IMR-90 (cell line): ENCODE measurements at regions not wholly inside any gene's neighbourhood (a gene's known extent, or its start where the extent isn't known, plus 50 kb on each side); places are given as distances from the start of the nearest gene placed in this dataset.

Experiments used
- ATAC-seq: fragments of 200-7000 bp; cut with Tn5 transposase; 2 replicates; pipeline ENCODE4 v1.9.1; 2020; ENCODE audit warnings: low read depth, mild to moderate bottlenecking, moderate library complexity
- BruUV-seq: library from RNA; stranded (reverse); fragments of 400-500 nt; replicated peaks from 2 replicates; lab custom pipeline; 2021; lab: Mats Ljungman, UMichigan
- CTCF ChIA-PET: fragments of 300-600 bp; formaldehyde crosslinking; extraction: SDS; loops from one replicate; lab custom pipeline; 2021; ENCODE audit warnings: antibody characterized with exemption; lab: Yijun Ruan, JAX
- POLR2A ChIA-PET: fragments of 300-600 bp; sonication (Branson Sonifier 250); formaldehyde crosslinking; loops from one replicate; lab custom pipeline; 2022; ENCODE audit warnings: antibody characterized with exemption; ENCODE audit not compliant: unreplicated experiment; lab: Charles Lee
- DNase-seq: peaks from one replicate; pipeline ENCODE4 v3.0.0; 2013
- H2AFZ ChIP-seq: replicated peaks from 2 replicates; pipeline ENCODE3; 2013; ENCODE audit warnings: low read length, mild to moderate bottlenecking; ENCODE audit not compliant: poor library complexity
- H2AK5ac ChIP-seq: 2 replicates; pipeline ENCODE4 v1.6.1; 2013; ENCODE audit warnings: low read depth, low read length, inconsistent platforms
- H2AK9ac ChIP-seq: replicated peaks from 2 replicates; pipeline ENCODE3; 2013; ENCODE audit warnings: mild to moderate bottlenecking, low read depth, low read length, moderate library complexity; ENCODE audit not compliant: poor library complexity
- H2BK120ac ChIP-seq: 2 replicates; pipeline ENCODE4 v1.6.1; 2013; ENCODE audit warnings: low read depth, low read length, inconsistent platforms
- H2BK15ac ChIP-seq: 3 replicates; pipeline ENCODE4 v1.6.1; 2013; ENCODE audit warnings: low read depth, low read length, inconsistent platforms
- H2BK20ac ChIP-seq: 2 replicates; pipeline ENCODE4 v1.6.1; 2013; ENCODE audit warnings: low read depth, mild to moderate bottlenecking, inconsistent platforms, low read length, moderate library complexity
- H2BK5ac ChIP-seq: 2 replicates; pipeline ENCODE4 v1.6.1; 2013; ENCODE audit warnings: mild to moderate bottlenecking, low read depth, low read length, inconsistent platforms; ENCODE audit not compliant: poor library complexity, severe bottlenecking
- H3K14ac ChIP-seq: replicated peaks from 2 replicates; pipeline ENCODE4 v1.6.1; 2013; ENCODE audit warnings: low read depth, low read length, inconsistent platforms
- H3K18ac ChIP-seq: 2 replicates; pipeline ENCODE4 v1.6.1; 2013; ENCODE audit warnings: low read depth, low read length, control low read depth
- H3K23ac ChIP-seq: 2 replicates; pipeline ENCODE4 v1.6.1; 2013; ENCODE audit warnings: low read depth, low read length, inconsistent platforms
- H3K27ac ChIP-seq: 2 replicates; pipeline ENCODE4 v1.5.1; 2013; ENCODE audit warnings: mild to moderate bottlenecking, control low read depth, low read length; ENCODE audit not compliant: insufficient read depth
- H3K27me3 ChIP-seq: 2 replicates; pipeline ENCODE4 v1.6.1; 2013; ENCODE audit warnings: low read length; ENCODE audit not compliant: control insufficient read depth, insufficient read depth
- H3K36me3 ChIP-seq: 2 replicates; pipeline ENCODE4 v1.6.1; 2013; ENCODE audit warnings: low read length, mixed read lengths; ENCODE audit not compliant: control insufficient read depth, insufficient read depth
- H3K4ac ChIP-seq: 2 replicates; pipeline ENCODE4 v1.6.1; 2013; ENCODE audit warnings: low read depth, low read length, inconsistent platforms
- H3K4me1 ChIP-seq: 2 replicates; pipeline ENCODE4 v1.6.1; 2013; ENCODE audit warnings: low read length, mixed read lengths; ENCODE audit not compliant: control insufficient read depth, insufficient read depth
- H3K4me2 ChIP-seq: 2 replicates; pipeline ENCODE4 v1.6.1; 2013; ENCODE audit warnings: low read depth, mild to moderate bottlenecking, control low read depth, low read length, moderate library complexity
- H3K4me3 ChIP-seq: 2 replicates; pipeline ENCODE4 v1.5.1; 2013; ENCODE audit warnings: low read depth, mild to moderate bottlenecking, control low read depth, low read length, moderate library complexity; ENCODE audit not compliant: insufficient read depth
- H3K56ac ChIP-seq: 2 replicates; pipeline ENCODE4 v1.6.1; 2013; ENCODE audit warnings: low read length, inconsistent platforms; ENCODE audit not compliant: insufficient read depth; ENCODE audit errors: extremely low read depth
- H3K79me1 ChIP-seq, 2 experiments: 2 replicates each; pipeline ENCODE4 v1.6.1; 2013; ENCODE audit warnings: low read length in 2 of 2, inconsistent platforms in 1 of 2, low read depth in 1 of 2
- H3K9ac ChIP-seq: 2 replicates; pipeline ENCODE4 v1.6.1; 2013; ENCODE audit warnings: low read depth, low read length, control low read depth
- H3K9me1 ChIP-seq: 2 replicates; pipeline ENCODE4 v1.6.1; 2013; ENCODE audit warnings: low read length, inconsistent platforms; ENCODE audit not compliant: insufficient read depth
- H3K9me3 ChIP-seq: 2 replicates; pipeline ENCODE4 v1.6.1; 2013; ENCODE audit warnings: low read length; ENCODE audit not compliant: control insufficient read depth, insufficient read depth
- H4K20me1 ChIP-seq: 2 replicates; pipeline ENCODE4 v1.6.1; 2013; ENCODE audit warnings: low read length, inconsistent platforms; ENCODE audit not compliant: insufficient read depth
- H4K5ac ChIP-seq: 2 replicates; pipeline ENCODE4 v1.6.1; 2013; ENCODE audit warnings: mild to moderate bottlenecking, low read depth, low read length, control low read depth
- H4K8ac ChIP-seq, 2 experiments: 2 replicates each; pipeline ENCODE4 v1.6.1; 2013; ENCODE audit warnings: low read depth in 2 of 2, low read length in 2 of 2, control low read depth in 1 of 2, inconsistent platforms in 1 of 2
- H4K91ac ChIP-seq: 2 replicates; pipeline ENCODE4 v1.6.1; 2013; ENCODE audit warnings: low read depth, low read length, inconsistent platforms; ENCODE audit not compliant: insufficient read depth
- BHLHE40 ChIP-seq: fragments of 150-350 bp; IDR thresholded peaks from 2 replicates; pipeline ENCODE4 v1.6.1; 2016; ENCODE audit warnings: mild to moderate bottlenecking, low read depth, low read length
- CEBPB ChIP-seq: IDR thresholded peaks from 2 replicates; pipeline ENCODE4 v1.6.1; 2012; ENCODE audit warnings: low read depth, low read length, improper control_type of control experiment
- CTCF ChIP-seq: conservative IDR thresholded peaks from 2 replicates; pipeline ENCODE4 v1.5.1; 2012; ENCODE audit warnings: mild to moderate bottlenecking, low read depth, low read length, improper control_type of control experiment
- FOS ChIP-seq: fragments of 150-350 bp; IDR thresholded peaks from 2 replicates; pipeline ENCODE4 v1.6.1; 2016; ENCODE audit warnings: low read depth, low read length
- MAFK ChIP-seq: IDR thresholded peaks from 2 replicates; pipeline ENCODE4 v1.6.1; 2012; ENCODE audit warnings: low read depth, low read length, improper control_type of control experiment
- MXI1 ChIP-seq: IDR thresholded peaks from 2 replicates; pipeline ENCODE4 v1.6.1; 2012; ENCODE audit warnings: low read depth, mild to moderate bottlenecking, low read length, moderate library complexity, borderline replicate concordance
- NFE2L2 ChIP-seq: fragments of 150-350 bp; IDR thresholded peaks from 2 replicates; pipeline ENCODE4 v1.6.1; 2016; ENCODE audit warnings: low read depth, mild to moderate bottlenecking, low read length
- POLR2A ChIP-seq: IDR thresholded peaks from 2 replicates; pipeline ENCODE4 v1.6.1; 2012; ENCODE audit warnings: mild to moderate bottlenecking, low read depth, low read length
- RCOR1 ChIP-seq: IDR thresholded peaks from 2 replicates; pipeline ENCODE4 v1.6.1; 2012; ENCODE audit warnings: mild to moderate bottlenecking, low read length, improper control_type of control experiment; ENCODE audit not compliant: insufficient replicate concordance
- RFX5 ChIP-seq: IDR thresholded peaks from 2 replicates; pipeline ENCODE4 v1.8.0; 2012; ENCODE audit warnings: low read depth, mild to moderate bottlenecking, low read length, moderate library complexity
- SMC3 ChIP-seq: fragments of 150-350 bp; IDR thresholded peaks from 2 replicates; pipeline ENCODE4 v1.6.1; 2016; ENCODE audit warnings: low read depth, mild to moderate bottlenecking, antibody characterized with exemption, low read length, moderate library complexity
- USF2 ChIP-seq: fragments of 150-350 bp; IDR thresholded peaks from 2 replicates; pipeline ENCODE4 v1.6.1; 2017; ENCODE audit warnings: mild to moderate bottlenecking, antibody characterized with exemption, low read length, low read depth
- WGBS, 2 experiments: methylation state at CpG; one replicate each; pipeline versions ENCODE4 v1.1.5 to v1.1.7; 2013; ENCODE audit warnings: missing lambda C conversion rate in 2 of 2; ENCODE audit not compliant: insufficient read length in 1 of 2; ENCODE audit errors: extremely low coverage in 2 of 2; 5-methylcytosine and 5-hydroxymethylcytosine counted together
- dilution Hi-C: fragments of 300-500 bp; cut with HindIII; formaldehyde crosslinking; loops from one replicate; pipeline ENCODE4 v1.14.3; 2018; ENCODE audit warnings: low sequenced_read_pairs; ENCODE audit not compliant: unreplicated experiment
- in situ Hi-C: fragments of 300-500 bp; cut with MboI; formaldehyde crosslinking; loops from 3 replicates; pipeline ENCODE4 v1.14.3; 2019; ENCODE audit warnings: low sequenced_read_pairs, inconsistent platforms, mixed read lengths
- intact Hi-C: fragments of 100-400 bp; cut with micrococcal nuclease; formaldehyde crosslinking; loops from 2 replicates; pipeline ENCODE4 v1.10.0; 2022
- TF ChIP-seq, protein P1 (sequence below): fragments of 150-350 bp; IDR thresholded peaks from 2 replicates; pipeline ENCODE4 v1.6.1; 2016; ENCODE audit warnings: low read depth, mild to moderate bottlenecking, low read length, moderate library complexity, borderline replicate concordance

DNA sequence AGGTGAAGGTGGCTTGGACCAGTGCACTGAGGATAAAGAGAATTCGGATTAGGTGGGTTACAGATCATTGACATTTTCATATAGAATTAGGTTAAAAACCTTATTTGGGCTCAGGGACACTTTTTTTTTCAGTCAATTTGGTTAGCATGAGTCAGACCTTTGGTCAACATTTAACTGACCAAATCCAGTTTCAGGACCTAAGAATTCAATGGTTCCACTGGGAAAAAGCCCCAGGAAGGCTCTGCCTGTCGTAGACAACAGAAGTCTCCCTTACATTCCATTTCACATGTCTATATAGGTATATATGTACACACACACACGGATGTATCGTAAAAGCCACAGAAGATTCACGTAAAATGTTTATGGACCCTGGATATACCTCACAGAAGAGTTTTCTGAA lies 184.2 kb upstream of the RREB1 start:
- no peak overlapping the region for H2BK15ac ChIP-seq
- H2BK5ac ChIP-seq = no peak overlapping the region
- BruUV-seq = no TSS peak
- H3K4me3 ChIP-seq = no peak overlapping the region
- H3K23ac ChIP-seq = no peak overlapping the region
- no peak overlapping the region for H3K27ac ChIP-seq
- no peak overlapping the region for H3K9ac ChIP-seq
- no peak overlapping the region for H3K4me2 ChIP-seq
- H2AFZ ChIP-seq = no peak overlapping the region
- ChIA-PET CTCF (no interaction called here), POLR2A (no interaction called here)
- H2BK120ac ChIP-seq = no peak overlapping the region
- H3K27me3 ChIP-seq = no peaks in the 10 kb centered on the region; the same call in none of the 2 replicates
- TF ChIP-seq MAFK (no peak), CTCF (no peak), BHLHE40 (no peak), USF2 (no peak), CEBPB (no peak), NFE2L2 (no peak), FOS (no peak), MXI1 (no peak), RCOR1 (no peak), SMC3 (no peak), POLR2A (no peak), RFX5 (no peak)
- TF ChIP-seq, protein P1, sequence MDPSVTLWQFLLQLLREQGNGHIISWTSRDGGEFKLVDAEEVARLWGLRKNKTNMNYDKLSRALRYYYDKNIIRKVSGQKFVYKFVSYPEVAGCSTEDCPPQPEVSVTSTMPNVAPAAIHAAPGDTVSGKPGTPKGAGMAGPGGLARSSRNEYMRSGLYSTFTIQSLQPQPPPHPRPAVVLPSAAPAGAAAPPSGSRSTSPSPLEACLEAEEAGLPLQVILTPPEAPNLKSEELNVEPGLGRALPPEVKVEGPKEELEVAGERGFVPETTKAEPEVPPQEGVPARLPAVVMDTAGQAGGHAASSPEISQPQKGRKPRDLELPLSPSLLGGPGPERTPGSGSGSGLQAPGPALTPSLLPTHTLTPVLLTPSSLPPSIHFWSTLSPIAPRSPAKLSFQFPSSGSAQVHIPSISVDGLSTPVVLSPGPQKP = no peak
- no peak overlapping the region for H4K91ac ChIP-seq
- no peak overlapping the region for H3K14ac ChIP-seq
- no peaks in the 10 kb centered on the region for H3K9me3 ChIP-seq
- WGBS, 2 experiments = no CpG with 5 or more reads among the region's 5 CpGs
- no peaks in the 10 kb centered on the region for H3K9me1 ChIP-seq
- intact Hi-C loops = no loop called here
- DNase-seq (no peak), ATAC-seq (no peak)
- no peak overlapping the region for H3K56ac ChIP-seq
- H2BK20ac ChIP-seq = no peak overlapping the region
- H3K4ac ChIP-seq = no peak overlapping the region
- dilution Hi-C loops = no loop called here
- H2AK5ac ChIP-seq = no peak overlapping the region
- no peak overlapping the region for H4K8ac ChIP-seq
- no peak overlapping the region for H2AK9ac ChIP-seq
- H4K20me1 ChIP-seq = no peaks in the 10 kb centered on the region
- no peaks in the 10 kb centered on the region for H3K79me1 ChIP-seq
- H3K18ac ChIP-seq = no peak overlapping the region
- no peaks in the 10 kb centered on the region for H3K4me1 ChIP-seq
- H4K5ac ChIP-seq = no peak overlapping the region
- in situ Hi-C loops = no loop called here
- no peaks in the 10 kb centered on the region for H3K36me3 ChIP-seq
